ENCODE measurements at regions not wholly inside any gene's neighbourhood (a gene's known extent, or its start where the extent isn't known, plus 50 kb on each side); places are given as distances from the start of the nearest gene placed in this dataset.

- no peak for TF ChIP-seq CTCF (IDR thresholded peaks at IDR 0.05)
- no peak for TF ChIP-seq POLR2AphosphoS5 (IDR thresholded peaks at IDR 0.05; ENCODE audit: low read depth, low read length)
- no peak for TF ChIP-seq TCF7L2 (IDR thresholded peaks at IDR 0.05; ENCODE audit: low read depth, low read length)
- TF ChIP-seq REST (IDR thresholded peaks at IDR 0.05; ENCODE audit: insufficient read depth in 1 of 2, low read depth in 2 of 2, low read length in 1 of 2), result no peak
Observed at GRCh38 chr9:27765266-27766072, 192.2 kb upstream of the C9orf72 start.
